ENCODE measurements at regions not wholly inside any gene's neighbourhood (a gene's known extent, or its start where the extent isn't known, plus 50 kb on each side); places are given as distances from the start of the nearest gene placed in this dataset.

GRCh38 chr7:27367933-27368549 is 125.4 kb downstream of the EVX1 start (continued):
- TF ChIP-seq, protein P1, sequence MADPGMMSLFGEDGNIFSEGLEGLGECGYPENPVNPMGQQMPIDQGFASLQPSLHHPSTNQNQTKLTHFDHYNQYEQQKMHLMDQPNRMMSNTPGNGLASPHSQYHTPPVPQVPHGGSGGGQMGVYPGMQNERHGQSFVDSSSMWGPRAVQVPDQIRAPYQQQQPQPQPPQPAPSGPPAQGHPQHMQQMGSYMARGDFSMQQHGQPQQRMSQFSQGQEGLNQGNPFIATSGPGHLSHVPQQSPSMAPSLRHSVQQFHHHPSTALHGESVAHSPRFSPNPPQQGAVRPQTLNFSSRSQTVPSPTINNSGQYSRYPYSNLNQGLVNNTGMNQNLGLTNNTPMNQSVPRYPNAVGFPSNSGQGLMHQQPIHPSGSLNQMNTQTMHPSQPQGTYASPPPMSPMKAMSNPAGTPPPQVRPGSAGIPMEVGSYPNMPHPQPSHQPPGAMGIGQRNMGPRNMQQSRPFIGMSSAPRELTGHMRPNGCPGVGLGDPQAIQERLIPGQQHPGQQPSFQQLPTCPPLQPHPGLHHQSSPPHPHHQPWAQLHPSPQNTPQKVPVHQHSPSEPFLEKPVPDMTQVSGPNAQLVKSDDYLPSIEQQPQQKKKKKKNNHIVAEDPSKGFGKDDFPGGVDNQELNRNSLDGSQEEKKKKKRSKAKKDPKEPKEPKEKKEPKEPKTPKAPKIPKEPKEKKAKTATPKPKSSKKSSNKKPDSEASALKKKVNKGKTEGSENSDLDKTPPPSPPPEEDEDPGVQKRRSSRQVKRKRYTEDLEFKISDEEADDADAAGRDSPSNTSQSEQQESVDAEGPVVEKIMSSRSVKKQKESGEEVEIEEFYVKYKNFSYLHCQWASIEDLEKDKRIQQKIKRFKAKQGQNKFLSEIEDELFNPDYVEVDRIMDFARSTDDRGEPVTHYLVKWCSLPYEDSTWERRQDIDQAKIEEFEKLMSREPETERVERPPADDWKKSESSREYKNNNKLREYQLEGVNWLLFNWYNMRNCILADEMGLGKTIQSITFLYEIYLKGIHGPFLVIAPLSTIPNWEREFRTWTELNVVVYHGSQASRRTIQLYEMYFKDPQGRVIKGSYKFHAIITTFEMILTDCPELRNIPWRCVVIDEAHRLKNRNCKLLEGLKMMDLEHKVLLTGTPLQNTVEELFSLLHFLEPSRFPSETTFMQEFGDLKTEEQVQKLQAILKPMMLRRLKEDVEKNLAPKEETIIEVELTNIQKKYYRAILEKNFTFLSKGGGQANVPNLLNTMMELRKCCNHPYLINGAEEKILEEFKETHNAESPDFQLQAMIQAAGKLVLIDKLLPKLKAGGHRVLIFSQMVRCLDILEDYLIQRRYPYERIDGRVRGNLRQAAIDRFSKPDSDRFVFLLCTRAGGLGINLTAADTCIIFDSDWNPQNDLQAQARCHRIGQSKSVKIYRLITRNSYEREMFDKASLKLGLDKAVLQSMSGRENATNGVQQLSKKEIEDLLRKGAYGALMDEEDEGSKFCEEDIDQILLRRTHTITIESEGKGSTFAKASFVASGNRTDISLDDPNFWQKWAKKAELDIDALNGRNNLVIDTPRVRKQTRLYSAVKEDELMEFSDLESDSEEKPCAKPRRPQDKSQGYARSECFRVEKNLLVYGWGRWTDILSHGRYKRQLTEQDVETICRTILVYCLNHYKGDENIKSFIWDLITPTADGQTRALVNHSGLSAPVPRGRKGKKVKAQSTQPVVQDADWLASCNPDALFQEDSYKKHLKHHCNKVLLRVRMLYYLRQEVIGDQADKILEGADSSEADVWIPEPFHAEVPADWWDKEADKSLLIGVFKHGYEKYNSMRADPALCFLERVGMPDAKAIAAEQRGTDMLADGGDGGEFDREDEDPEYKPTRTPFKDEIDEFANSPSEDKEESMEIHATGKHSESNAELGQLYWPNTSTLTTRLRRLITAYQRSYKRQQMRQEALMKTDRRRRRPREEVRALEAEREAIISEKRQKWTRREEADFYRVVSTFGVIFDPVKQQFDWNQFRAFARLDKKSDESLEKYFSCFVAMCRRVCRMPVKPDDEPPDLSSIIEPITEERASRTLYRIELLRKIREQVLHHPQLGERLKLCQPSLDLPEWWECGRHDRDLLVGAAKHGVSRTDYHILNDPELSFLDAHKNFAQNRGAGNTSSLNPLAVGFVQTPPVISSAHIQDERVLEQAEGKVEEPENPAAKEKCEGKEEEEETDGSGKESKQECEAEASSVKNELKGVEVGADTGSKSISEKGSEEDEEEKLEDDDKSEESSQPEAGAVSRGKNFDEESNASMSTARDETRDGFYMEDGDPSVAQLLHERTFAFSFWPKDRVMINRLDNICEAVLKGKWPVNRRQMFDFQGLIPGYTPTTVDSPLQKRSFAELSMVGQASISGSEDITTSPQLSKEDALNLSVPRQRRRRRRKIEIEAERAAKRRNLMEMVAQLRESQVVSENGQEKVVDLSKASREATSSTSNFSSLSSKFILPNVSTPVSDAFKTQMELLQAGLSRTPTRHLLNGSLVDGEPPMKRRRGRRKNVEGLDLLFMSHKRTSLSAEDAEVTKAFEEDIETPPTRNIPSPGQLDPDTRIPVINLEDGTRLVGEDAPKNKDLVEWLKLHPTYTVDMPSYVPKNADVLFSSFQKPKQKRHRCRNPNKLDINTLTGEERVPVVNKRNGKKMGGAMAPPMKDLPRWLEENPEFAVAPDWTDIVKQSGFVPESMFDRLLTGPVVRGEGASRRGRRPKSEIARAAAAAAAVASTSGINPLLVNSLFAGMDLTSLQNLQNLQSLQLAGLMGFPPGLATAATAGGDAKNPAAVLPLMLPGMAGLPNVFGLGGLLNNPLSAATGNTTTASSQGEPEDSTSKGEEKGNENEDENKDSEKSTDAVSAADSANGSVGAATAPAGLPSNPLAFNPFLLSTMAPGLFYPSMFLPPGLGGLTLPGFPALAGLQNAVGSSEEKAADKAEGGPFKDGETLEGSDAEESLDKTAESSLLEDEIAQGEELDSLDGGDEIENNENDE (IDR thresholded peaks at IDR 0.05; ENCODE audit: insufficient replicate concordance, low read length) = no peak
- TF ChIP-seq KDM5A (IDR thresholded peaks at IDR 0.05; ENCODE audit: low read length) (no peak), SUZ12 (IDR thresholded peaks at IDR 0.05; ENCODE audit: low read length) (no peak), RNF2 (IDR thresholded peaks at IDR 0.05; ENCODE audit: borderline replicate concordance, low read depth, low read length, missing control alignments, poor library complexity, severe bottlenecking) (no peak)
